ENCODE measurements at regions not wholly inside any gene's neighbourhood (a gene's known extent, or its start where the extent isn't known, plus 50 kb on each side); places are given as distances from the start of the nearest gene placed in this dataset.

GRCh38 chr20:43365691-43366090 lies 92.0 kb upstream of the SRSF6 start:
- no peak overlapping the region for H3K4me3 ChIP-seq (ENCODE audit: low read length in 3 of 3)
- intact Hi-C loops (cut with DNase I), result no loop called here

GRCh38 chr20:43364001-43364400 lies 93.7 kb upstream of the SRSF6 start:
- H3K4me1 ChIP-seq (ENCODE audit: control insufficient read depth in 2 of 3, insufficient read depth in 2 of 3, low read depth in 1 of 3, low read length in 3 of 3), result no peaks in the 10 kb centered on the region
- FAIRE-seq, result no peak
- H3K9me3 ChIP-seq (ENCODE audit: control insufficient read depth in 2 of 3, insufficient read depth in 1 of 3, low read length in 3 of 3), result no peaks in the 10 kb centered on the region
- H3K27me3 ChIP-seq (ENCODE audit: control insufficient read depth, insufficient read depth, low read length), result no peaks in the 10 kb centered on the region
- no peak overlapping the region for H3K27ac ChIP-seq (ENCODE audit: low read depth in 2 of 2, low read length in 2 of 2)
- intact Hi-C loops (cut with DNase I), result no loop called here
- no peak for DNase-seq
- no peak for TF ChIP-seq CTCF (IDR thresholded peaks at IDR 0.05; ENCODE audit: borderline replicate concordance, extremely low read depth, insufficient read depth)
- H3K4me3 ChIP-seq (ENCODE audit: low read length in 3 of 3), result no peak overlapping the region
- no peak overlapping the region for H3K9ac ChIP-seq (ENCODE audit: low read length in 3 of 3)
- no peaks in the 10 kb centered on the region for H3K36me3 ChIP-seq (ENCODE audit: control insufficient read depth in 2 of 3, insufficient read depth in 3 of 3, low read length in 3 of 3)

More at GRCh38 chr20:43365691-43366090, 92.0 kb upstream of the SRSF6 start:
- no peak overlapping the region for H3K9ac ChIP-seq (ENCODE audit: low read length in 3 of 3)
- DNase-seq, result no peak
- TF ChIP-seq CTCF (IDR thresholded peaks at IDR 0.05; ENCODE audit: borderline replicate concordance, extremely low read depth, insufficient read depth), result no peak
- FAIRE-seq, result no peak
- no peaks in the 10 kb centered on the region for H3K4me1 ChIP-seq (ENCODE audit: control insufficient read depth in 2 of 3, insufficient read depth in 2 of 3, low read depth in 1 of 3, low read length in 3 of 3)
- H3K27ac ChIP-seq (ENCODE audit: low read depth in 2 of 2, low read length in 2 of 2), result no peak overlapping the region
- H3K27me3 ChIP-seq (ENCODE audit: control insufficient read depth, insufficient read depth, low read length), result no peaks in the 10 kb centered on the region
- H3K9me3 ChIP-seq (ENCODE audit: control insufficient read depth in 2 of 3, insufficient read depth in 1 of 3, low read length in 3 of 3), result no peaks in the 10 kb centered on the region
- no peaks in the 10 kb centered on the region for H3K36me3 ChIP-seq (ENCODE audit: control insufficient read depth in 2 of 3, insufficient read depth in 3 of 3, low read length in 3 of 3)

GRCh38 chr20:43363506-43363905 lies 94.2 kb upstream of the SRSF6 start:
- H3K36me3 ChIP-seq (ENCODE audit: control insufficient read depth in 2 of 3, insufficient read depth in 3 of 3, low read length in 3 of 3), result no peaks in the 10 kb centered on the region
- no peak overlapping the region for H3K27ac ChIP-seq (ENCODE audit: low read depth in 2 of 2, low read length in 2 of 2)
- H3K4me3 ChIP-seq (ENCODE audit: low read length in 3 of 3), result no peak overlapping the region
- FAIRE-seq (no peak), DNase-seq (no peak)
- intact Hi-C loops (cut with DNase I), result no loop called here
- no peaks in the 10 kb centered on the region for H3K27me3 ChIP-seq (ENCODE audit: control insufficient read depth, insufficient read depth, low read length)
- no peak overlapping the region for H3K9ac ChIP-seq (ENCODE audit: low read length in 3 of 3)
- no peak for TF ChIP-seq CTCF (IDR thresholded peaks at IDR 0.05; ENCODE audit: borderline replicate concordance, extremely low read depth, insufficient read depth)
- no peaks in the 10 kb centered on the region for H3K4me1 ChIP-seq (ENCODE audit: control insufficient read depth in 2 of 3, insufficient read depth in 2 of 3, low read depth in 1 of 3, low read length in 3 of 3)
- no peaks in the 10 kb centered on the region for H3K9me3 ChIP-seq (ENCODE audit: control insufficient read depth in 2 of 3, insufficient read depth in 1 of 3, low read length in 3 of 3)

- Histone ChIP-seq H3K9ac (ENCODE audit: low read length in 3 of 3) (no peak overlapping the region), H3K9me3 (ENCODE audit: control insufficient read depth in 2 of 3, insufficient read depth in 1 of 3, low read length in 3 of 3) (no peaks in the 10 kb centered on the region), H3K4me3 (ENCODE audit: low read length in 3 of 3) (no peak overlapping the region), H3K27ac (ENCODE audit: low read depth in 2 of 2, low read length in 2 of 2) (no peak overlapping the region), H3K4me1 (ENCODE audit: control insufficient read depth in 2 of 3, insufficient read depth in 2 of 3, low read depth in 1 of 3, low read length in 3 of 3) (no peaks in the 10 kb centered on the region), H3K36me3 (ENCODE audit: control insufficient read depth in 2 of 3, insufficient read depth in 3 of 3, low read length in 3 of 3) (no peaks in the 10 kb centered on the region), H3K27me3 (ENCODE audit: control insufficient read depth, insufficient read depth, low read length) (no peaks in the 10 kb centered on the region)
- no peak for DNase-seq
- intact Hi-C loops (cut with DNase I), result no loop called here
- FAIRE-seq, result no peak
- TF ChIP-seq CTCF (IDR thresholded peaks at IDR 0.05; ENCODE audit: borderline replicate concordance, extremely low read depth, insufficient read depth), result no peak
Measured at GRCh38 chr20:43361526-43361925, 96.2 kb upstream of the SRSF6 start.
